Lung (tissue), 11 donors: ENCODE measurements at regions not wholly inside any gene's neighbourhood (a gene's known extent, or its start where the extent isn't known, plus 50 kb on each side); places are given as distances from the start of the nearest gene placed in this dataset.

ENCODE experiments used
- ATAC-seq: fragments of 200-7000 bp; cut with Tn5 transposase; one replicate; pipeline ENCODE4 v1.9.1; 2020; ENCODE audit warnings: moderate number of reproducible peaks; ENCODE audit not compliant: insufficient read depth, low FRiP score
- DNase-seq, 3 donors: peaks; one replicate each; pipeline ENCODE4 v3.0.0-alpha.2; 2013 to 2017
- H3K27ac ChIP-seq, 2 donors: one replicate each; pipeline ENCODE4 v1.5.1; 2013; ENCODE audit warnings: mild to moderate bottlenecking in 2 of 2, moderate library complexity in 2 of 2, control low read depth in 1 of 2, inconsistent platforms in 1 of 2, low read depth in 1 of 2, low read length in 1 of 2
- H3K27me3 ChIP-seq, 3 donors: one replicate each; pipeline ENCODE4 v1.5.1; 2013; ENCODE audit warnings: low read length in 2 of 3; ENCODE audit not compliant: control insufficient read depth in 3 of 3, insufficient read depth in 3 of 3
- H3K36me3 ChIP-seq, 4 donors: one replicate each; pipeline ENCODE4 v1.5.1; 2013; ENCODE audit warnings: low read length in 4 of 4, mild to moderate bottlenecking in 1 of 4, moderate library complexity in 1 of 4; ENCODE audit not compliant: control insufficient read depth in 4 of 4, insufficient read depth in 4 of 4
- H3K4me1 ChIP-seq, 5 donors: one replicate each; pipeline ENCODE4 v1.5.1; 2013; ENCODE audit warnings: low read length in 5 of 5, mild to moderate bottlenecking in 2 of 5, moderate library complexity in 1 of 5; ENCODE audit not compliant: control insufficient read depth in 5 of 5, insufficient read depth in 5 of 5
- H3K4me3 ChIP-seq: one replicate; pipeline ENCODE4 v1.5.1; 2013; ENCODE audit warnings: mild to moderate bottlenecking, control low read depth, moderate library complexity
- H3K9ac ChIP-seq, 2 donors: one replicate each; pipeline ENCODE4 v1.5.1; 2013; ENCODE audit warnings: low read length in 2 of 2, control low read depth in 1 of 2; ENCODE audit not compliant: insufficient read depth in 1 of 2
- H3K9me3 ChIP-seq, 4 donors: one replicate each; pipeline ENCODE4 v1.5.1; 2013; ENCODE audit warnings: low read length in 3 of 4, mild to moderate bottlenecking in 1 of 4, moderate library complexity in 1 of 4; ENCODE audit not compliant: control insufficient read depth in 4 of 4, insufficient read depth in 3 of 4
- CTCF ChIP-seq: IDR thresholded peaks from 2 replicates; pipeline ENCODE4 v1.5.1; 2012; ENCODE audit warnings: mild to moderate bottlenecking; ENCODE audit errors: control extremely low read depth, extremely low read depth
- WGBS, 2 donors: extraction: QIAGEN DNeasy Blood & Tissue Kit; methylation state at CpG; one replicate each; pipeline ENCODE4 v1.1.7; 2013; 5-methylcytosine and 5-hydroxymethylcytosine counted together
- donor health status: control.
- donor health status: control.
- donor health status: Bipolar disorder and iron deficiency.
- donor health status: healthy.
- donor health status: DM: yes; HTN: yes; CAD: no.

- no peaks in the 10 kb centered on the region for H3K4me1 ChIP-seq
- no peak for DNase-seq
- peaks cover 0 to 18% (median 7%) of the 10 kb centered on the region in 4 donors for H3K9me3 ChIP-seq
- no peak for TF ChIP-seq CTCF
- no peak overlapping the region for H3K4me3 ChIP-seq
- ATAC-seq, result no peak
- WGBS, 2 donors, result 65 to 69% methylated on average over 14 of the region's 14 CpGs
- H3K9ac ChIP-seq, result no peak overlapping the region
- no peaks in the 10 kb centered on the region for H3K36me3 ChIP-seq
- peaks cover 0 to 5% (median 0%) of the 10 kb centered on the region in 3 donors for H3K27me3 ChIP-seq
- no peak overlapping the region for H3K27ac ChIP-seq
These were observed 324.3 kb upstream of the POU3F1 start for GRCh38 chr1:38370716-38371504.

GRCh38 chr1:38365242-38365641 is 318.6 kb upstream of the POU3F1 start:
- no peak for DNase-seq
- Histone ChIP-seq H3K4me1 (no peaks in the 10 kb centered on the region), H3K9me3 (peaks cover 0 to 4% (median 0%) of the 10 kb centered on the region in 4 donors), H3K36me3 (no peaks in the 10 kb centered on the region), H3K27me3 (peaks cover 0 to 5% (median 0%) of the 10 kb centered on the region in 3 donors), H3K4me3 (no peak overlapping the region), H3K27ac (no peak overlapping the region), H3K9ac (no peak overlapping the region)
- TF ChIP-seq CTCF, result no peak
- ATAC-seq, result no peak
- WGBS, 2 donors, result 50 to 64% methylated on average over 1 of the region's 1 CpG

GRCh38 chr1:38361566-38361965 is 315.0 kb upstream of the POU3F1 start:
- WGBS, 2 donors, result 76 to 83% methylated on average over 6 of the region's 6 CpGs

More at GRCh38 chr1:38361566-38361965, 315.0 kb upstream of the POU3F1 start:
- no peak for DNase-seq
- H3K36me3 ChIP-seq, result no peaks in the 10 kb centered on the region
- no peak overlapping the region for H3K9ac ChIP-seq
- H3K4me1 ChIP-seq, result no peaks in the 10 kb centered on the region
- no peaks in the 10 kb centered on the region for H3K27me3 ChIP-seq
- no peak for ATAC-seq
- no peak overlapping the region for H3K4me3 ChIP-seq
- TF ChIP-seq CTCF, result no peak
- H3K9me3 ChIP-seq, result peaks cover 0 to 4% (median 0%) of the 10 kb centered on the region in 4 donors
- no peak overlapping the region for H3K27ac ChIP-seq
